IMR-90 (cell line): ENCODE measurements at regions not wholly inside any gene's neighbourhood (a gene's known extent, or its start where the extent isn't known, plus 50 kb on each side); places are given as distances from the start of the nearest gene placed in this dataset.

Experiments
- ATAC-seq: fragments of 200-7000 bp; cut with Tn5 transposase; 2 replicates; pipeline ENCODE4 v1.9.1; 2020; ENCODE audit warnings: low read depth, mild to moderate bottlenecking, moderate library complexity
- BruUV-seq: library from RNA; stranded (reverse); fragments of 400-500 nt; replicated peaks from 2 replicates; lab custom pipeline; 2021; lab: Mats Ljungman, UMichigan
- CTCF ChIA-PET: fragments of 300-600 bp; formaldehyde crosslinking; extraction: SDS; loops from one replicate; lab custom pipeline; 2021; ENCODE audit warnings: antibody characterized with exemption; lab: Yijun Ruan, JAX
- POLR2A ChIA-PET: fragments of 300-600 bp; sonication (Branson Sonifier 250); formaldehyde crosslinking; loops from one replicate; lab custom pipeline; 2022; ENCODE audit warnings: antibody characterized with exemption; ENCODE audit not compliant: unreplicated experiment; lab: Charles Lee
- DNase-seq: peaks from one replicate; pipeline ENCODE4 v3.0.0; 2013
- H2AFZ ChIP-seq: replicated peaks from 2 replicates; pipeline ENCODE3; 2013; ENCODE audit warnings: low read length, mild to moderate bottlenecking; ENCODE audit not compliant: poor library complexity
- H2AK5ac ChIP-seq: 2 replicates; pipeline ENCODE4 v1.6.1; 2013; ENCODE audit warnings: low read depth, low read length, inconsistent platforms
- H2AK9ac ChIP-seq: replicated peaks from 2 replicates; pipeline ENCODE3; 2013; ENCODE audit warnings: mild to moderate bottlenecking, low read depth, low read length, moderate library complexity; ENCODE audit not compliant: poor library complexity
- H2BK120ac ChIP-seq: 2 replicates; pipeline ENCODE4 v1.6.1; 2013; ENCODE audit warnings: low read depth, low read length, inconsistent platforms
- H2BK15ac ChIP-seq: 3 replicates; pipeline ENCODE4 v1.6.1; 2013; ENCODE audit warnings: low read depth, low read length, inconsistent platforms
- H2BK20ac ChIP-seq: 2 replicates; pipeline ENCODE4 v1.6.1; 2013; ENCODE audit warnings: low read depth, mild to moderate bottlenecking, inconsistent platforms, low read length, moderate library complexity
- H2BK5ac ChIP-seq: 2 replicates; pipeline ENCODE4 v1.6.1; 2013; ENCODE audit warnings: mild to moderate bottlenecking, low read depth, low read length, inconsistent platforms; ENCODE audit not compliant: poor library complexity, severe bottlenecking
- H3K14ac ChIP-seq: replicated peaks from 2 replicates; pipeline ENCODE4 v1.6.1; 2013; ENCODE audit warnings: low read depth, low read length, inconsistent platforms
- H3K18ac ChIP-seq: 2 replicates; pipeline ENCODE4 v1.6.1; 2013; ENCODE audit warnings: low read depth, low read length, control low read depth
- H3K23ac ChIP-seq: 2 replicates; pipeline ENCODE4 v1.6.1; 2013; ENCODE audit warnings: low read depth, low read length, inconsistent platforms
- H3K27ac ChIP-seq: 2 replicates; pipeline ENCODE4 v1.5.1; 2013; ENCODE audit warnings: mild to moderate bottlenecking, control low read depth, low read length; ENCODE audit not compliant: insufficient read depth
- H3K27me3 ChIP-seq: 2 replicates; pipeline ENCODE4 v1.6.1; 2013; ENCODE audit warnings: low read length; ENCODE audit not compliant: control insufficient read depth, insufficient read depth
- H3K36me3 ChIP-seq: 2 replicates; pipeline ENCODE4 v1.6.1; 2013; ENCODE audit warnings: low read length, mixed read lengths; ENCODE audit not compliant: control insufficient read depth, insufficient read depth
- H3K4ac ChIP-seq: 2 replicates; pipeline ENCODE4 v1.6.1; 2013; ENCODE audit warnings: low read depth, low read length, inconsistent platforms
- H3K4me1 ChIP-seq: 2 replicates; pipeline ENCODE4 v1.6.1; 2013; ENCODE audit warnings: low read length, mixed read lengths; ENCODE audit not compliant: control insufficient read depth, insufficient read depth
- H3K4me2 ChIP-seq: 2 replicates; pipeline ENCODE4 v1.6.1; 2013; ENCODE audit warnings: low read depth, mild to moderate bottlenecking, control low read depth, low read length, moderate library complexity
- H3K4me3 ChIP-seq: 2 replicates; pipeline ENCODE4 v1.5.1; 2013; ENCODE audit warnings: low read depth, mild to moderate bottlenecking, control low read depth, low read length, moderate library complexity; ENCODE audit not compliant: insufficient read depth
- H3K56ac ChIP-seq: 2 replicates; pipeline ENCODE4 v1.6.1; 2013; ENCODE audit warnings: low read length, inconsistent platforms; ENCODE audit not compliant: insufficient read depth; ENCODE audit errors: extremely low read depth
- H3K79me1 ChIP-seq, 2 experiments: 2 replicates each; pipeline ENCODE4 v1.6.1; 2013; ENCODE audit warnings: low read length in 2 of 2, inconsistent platforms in 1 of 2, low read depth in 1 of 2
- H3K9ac ChIP-seq: 2 replicates; pipeline ENCODE4 v1.6.1; 2013; ENCODE audit warnings: low read depth, low read length, control low read depth
- H3K9me1 ChIP-seq: 2 replicates; pipeline ENCODE4 v1.6.1; 2013; ENCODE audit warnings: low read length, inconsistent platforms; ENCODE audit not compliant: insufficient read depth
- H3K9me3 ChIP-seq: 2 replicates; pipeline ENCODE4 v1.6.1; 2013; ENCODE audit warnings: low read length; ENCODE audit not compliant: control insufficient read depth, insufficient read depth
- H4K20me1 ChIP-seq: 2 replicates; pipeline ENCODE4 v1.6.1; 2013; ENCODE audit warnings: low read length, inconsistent platforms; ENCODE audit not compliant: insufficient read depth
- H4K5ac ChIP-seq: 2 replicates; pipeline ENCODE4 v1.6.1; 2013; ENCODE audit warnings: mild to moderate bottlenecking, low read depth, low read length, control low read depth
- H4K8ac ChIP-seq, 2 experiments: 2 replicates each; pipeline ENCODE4 v1.6.1; 2013; ENCODE audit warnings: low read depth in 2 of 2, low read length in 2 of 2, control low read depth in 1 of 2, inconsistent platforms in 1 of 2
- H4K91ac ChIP-seq: 2 replicates; pipeline ENCODE4 v1.6.1; 2013; ENCODE audit warnings: low read depth, low read length, inconsistent platforms; ENCODE audit not compliant: insufficient read depth
- CEBPB ChIP-seq: IDR thresholded peaks from 2 replicates; pipeline ENCODE4 v1.6.1; 2012; ENCODE audit warnings: low read depth, low read length, improper control_type of control experiment
- CHD1 ChIP-seq: IDR thresholded peaks from 2 replicates; pipeline ENCODE4 v1.6.1; 2012; ENCODE audit warnings: low read depth, low read length, improper control_type of control experiment
- MXI1 ChIP-seq: IDR thresholded peaks from 2 replicates; pipeline ENCODE4 v1.6.1; 2012; ENCODE audit warnings: low read depth, mild to moderate bottlenecking, low read length, moderate library complexity, borderline replicate concordance
- NFE2L2 ChIP-seq: fragments of 150-350 bp; IDR thresholded peaks from 2 replicates; pipeline ENCODE4 v1.6.1; 2016; ENCODE audit warnings: low read depth, mild to moderate bottlenecking, low read length
- RAD21 ChIP-seq: IDR thresholded peaks from 2 replicates; pipeline ENCODE4 v1.6.1; 2012; ENCODE audit warnings: low read length, improper control_type of control experiment
- SMC3 ChIP-seq: fragments of 150-350 bp; IDR thresholded peaks from 2 replicates; pipeline ENCODE4 v1.6.1; 2016; ENCODE audit warnings: low read depth, mild to moderate bottlenecking, antibody characterized with exemption, low read length, moderate library complexity
- WGBS, 2 experiments: methylation state at CpG; one replicate each; pipeline versions ENCODE4 v1.1.5 to v1.1.7; 2013; ENCODE audit warnings: missing lambda C conversion rate in 2 of 2; ENCODE audit not compliant: insufficient read length in 1 of 2; ENCODE audit errors: extremely low coverage in 2 of 2; 5-methylcytosine and 5-hydroxymethylcytosine counted together
- dilution Hi-C: fragments of 300-500 bp; cut with HindIII; formaldehyde crosslinking; loops from one replicate; pipeline ENCODE4 v1.14.3; 2018; ENCODE audit warnings: low sequenced_read_pairs; ENCODE audit not compliant: unreplicated experiment
- in situ Hi-C: fragments of 300-500 bp; cut with MboI; formaldehyde crosslinking; loops from 3 replicates; pipeline ENCODE4 v1.14.3; 2019; ENCODE audit warnings: low sequenced_read_pairs, inconsistent platforms, mixed read lengths
- intact Hi-C: fragments of 100-400 bp; cut with micrococcal nuclease; formaldehyde crosslinking; loops from 2 replicates; pipeline ENCODE4 v1.10.0; 2022
- TF ChIP-seq, protein P1 (sequence below): conservative IDR thresholded peaks from 2 replicates; pipeline ENCODE4 v1.5.1; 2012; ENCODE audit warnings: mild to moderate bottlenecking, low read depth, low read length, improper control_type of control experiment
- TF ChIP-seq, protein P2 (sequence below): fragments of 150-350 bp; IDR thresholded peaks from 2 replicates; pipeline ENCODE4 v1.6.1; 2016; ENCODE audit warnings: low read depth, mild to moderate bottlenecking, low read length, moderate library complexity, borderline replicate concordance

DNA sequence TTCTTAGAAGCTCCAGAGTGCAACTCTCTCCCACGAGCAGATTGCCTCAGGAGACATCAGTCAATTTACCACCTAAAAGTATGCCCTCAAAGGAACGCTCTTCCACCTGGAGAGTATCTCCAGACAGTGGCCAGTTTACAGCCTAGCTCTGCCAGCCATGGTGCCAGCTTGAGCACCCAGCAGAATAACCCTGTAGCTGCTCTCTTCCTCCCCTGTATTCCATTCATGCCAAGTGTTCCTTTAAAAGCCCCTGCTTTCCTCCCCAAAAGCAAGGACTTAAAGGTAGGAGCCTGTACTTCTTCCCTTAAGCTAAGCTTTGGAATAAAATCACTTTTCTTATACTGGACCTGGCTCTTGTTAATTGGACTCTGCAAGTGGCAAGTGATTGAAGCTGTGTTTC, 245.4 kb upstream of the TMEM132C start:
- in situ Hi-C loops: no loop called here
- Histone ChIP-seq H3K27ac (no peak overlapping the region), H3K4me2 (no peak overlapping the region), H3K9ac (no peak overlapping the region), H3K23ac (no peak overlapping the region), H3K56ac (no peak overlapping the region), H2BK15ac (no peak overlapping the region), H3K9me1 (no peaks in the 10 kb centered on the region), H4K91ac (no peak overlapping the region), H4K5ac (no peak overlapping the region), H3K4me3 (no peak overlapping the region), H3K14ac (no peak overlapping the region), H2AK9ac (no peak overlapping the region), H2BK120ac (no peak overlapping the region), H3K9me3 (peaks cover 10% of the 10 kb centered on the region; the same call in 1 of the 2 replicates), H2BK20ac (no peak overlapping the region), H2BK5ac (no peak overlapping the region), H4K8ac (no peak overlapping the region), H3K27me3 (no peaks in the 10 kb centered on the region), H2AK5ac (no peak overlapping the region), H3K4ac (no peak overlapping the region), H2AFZ (no peak overlapping the region), H4K20me1 (no peaks in the 10 kb centered on the region), H3K36me3 (no peaks in the 10 kb centered on the region), H3K4me1 (no peaks in the 10 kb centered on the region), H3K79me1 (no peaks in the 10 kb centered on the region), H3K18ac (no peak overlapping the region)
- no peak for TF ChIP-seq RAD21
- TF ChIP-seq CHD1: no peak
- TF ChIP-seq, protein P1, sequence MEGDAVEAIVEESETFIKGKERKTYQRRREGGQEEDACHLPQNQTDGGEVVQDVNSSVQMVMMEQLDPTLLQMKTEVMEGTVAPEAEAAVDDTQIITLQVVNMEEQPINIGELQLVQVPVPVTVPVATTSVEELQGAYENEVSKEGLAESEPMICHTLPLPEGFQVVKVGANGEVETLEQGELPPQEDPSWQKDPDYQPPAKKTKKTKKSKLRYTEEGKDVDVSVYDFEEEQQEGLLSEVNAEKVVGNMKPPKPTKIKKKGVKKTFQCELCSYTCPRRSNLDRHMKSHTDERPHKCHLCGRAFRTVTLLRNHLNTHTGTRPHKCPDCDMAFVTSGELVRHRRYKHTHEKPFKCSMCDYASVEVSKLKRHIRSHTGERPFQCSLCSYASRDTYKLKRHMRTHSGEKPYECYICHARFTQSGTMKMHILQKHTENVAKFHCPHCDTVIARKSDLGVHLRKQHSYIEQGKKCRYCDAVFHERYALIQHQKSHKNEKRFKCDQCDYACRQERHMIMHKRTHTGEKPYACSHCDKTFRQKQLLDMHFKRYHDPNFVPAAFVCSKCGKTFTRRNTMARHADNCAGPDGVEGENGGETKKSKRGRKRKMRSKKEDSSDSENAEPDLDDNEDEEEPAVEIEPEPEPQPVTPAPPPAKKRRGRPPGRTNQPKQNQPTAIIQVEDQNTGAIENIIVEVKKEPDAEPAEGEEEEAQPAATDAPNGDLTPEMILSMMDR: no peak
- TF ChIP-seq, protein P2, sequence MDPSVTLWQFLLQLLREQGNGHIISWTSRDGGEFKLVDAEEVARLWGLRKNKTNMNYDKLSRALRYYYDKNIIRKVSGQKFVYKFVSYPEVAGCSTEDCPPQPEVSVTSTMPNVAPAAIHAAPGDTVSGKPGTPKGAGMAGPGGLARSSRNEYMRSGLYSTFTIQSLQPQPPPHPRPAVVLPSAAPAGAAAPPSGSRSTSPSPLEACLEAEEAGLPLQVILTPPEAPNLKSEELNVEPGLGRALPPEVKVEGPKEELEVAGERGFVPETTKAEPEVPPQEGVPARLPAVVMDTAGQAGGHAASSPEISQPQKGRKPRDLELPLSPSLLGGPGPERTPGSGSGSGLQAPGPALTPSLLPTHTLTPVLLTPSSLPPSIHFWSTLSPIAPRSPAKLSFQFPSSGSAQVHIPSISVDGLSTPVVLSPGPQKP: no peak
- no peak for TF ChIP-seq MXI1
- TF ChIP-seq CEBPB: no peak
- no peak for TF ChIP-seq NFE2L2
- no peak for TF ChIP-seq SMC3
- 14% methylated on average over 1 of the region's 2 CpGs; no CpG with 5 or more reads in 1 of the 2 experiments for WGBS, 2 experiments
- intact Hi-C loops: no loop called here
- BruUV-seq: no TSS peak
- no peak for ATAC-seq
- ChIA-PET POLR2A (no interaction called here), CTCF (no interaction called here)
- no peak for DNase-seq
- dilution Hi-C loops: no loop called here
